NCI-H69 (cell line): ENCODE measurements at regions not wholly inside any gene's neighbourhood (a gene's known extent, or its start where the extent isn't known, plus 50 kb on each side); places are given as distances from the start of the nearest gene placed in this dataset.

Experiments used
- DNase-seq: peaks from one replicate; lab custom pipeline; 2025; lab: John Stamatoyannopoulos, UW

DNA sequence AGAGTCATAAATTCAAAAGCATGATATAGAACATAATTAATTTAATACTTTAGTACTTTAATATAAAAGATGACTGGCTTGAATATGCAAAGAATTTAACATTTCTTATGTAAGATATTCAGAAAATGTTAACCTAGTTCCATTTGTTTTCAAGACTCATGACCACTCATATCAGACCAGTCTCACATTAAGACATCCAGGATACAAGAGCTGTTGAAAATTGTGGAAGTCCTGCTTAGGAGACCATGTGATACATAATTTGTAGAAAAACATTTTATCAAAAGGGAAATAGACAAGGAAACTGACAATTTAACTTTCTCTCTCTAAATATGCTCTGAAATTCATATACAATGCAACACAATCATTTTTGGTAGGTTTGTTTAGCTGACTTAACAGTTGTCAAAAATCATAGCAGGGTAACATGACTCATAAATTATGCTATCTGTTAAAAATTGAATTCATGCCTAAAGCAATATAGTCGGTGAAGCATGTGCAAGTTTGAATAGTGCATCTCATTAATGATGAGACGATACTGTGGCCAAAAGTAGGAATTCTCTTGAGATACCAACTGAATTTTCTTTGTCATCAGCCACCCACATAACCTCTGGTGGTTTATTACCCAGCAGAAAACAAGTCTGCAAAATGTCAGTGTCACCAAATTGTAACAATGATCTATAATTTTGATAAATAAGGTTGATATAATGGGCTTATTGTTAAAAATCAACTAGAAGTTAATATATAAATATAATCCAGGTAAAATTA, 211.4 kb downstream of the GASK1B start:
- no peak for DNase-seq

DNA sequence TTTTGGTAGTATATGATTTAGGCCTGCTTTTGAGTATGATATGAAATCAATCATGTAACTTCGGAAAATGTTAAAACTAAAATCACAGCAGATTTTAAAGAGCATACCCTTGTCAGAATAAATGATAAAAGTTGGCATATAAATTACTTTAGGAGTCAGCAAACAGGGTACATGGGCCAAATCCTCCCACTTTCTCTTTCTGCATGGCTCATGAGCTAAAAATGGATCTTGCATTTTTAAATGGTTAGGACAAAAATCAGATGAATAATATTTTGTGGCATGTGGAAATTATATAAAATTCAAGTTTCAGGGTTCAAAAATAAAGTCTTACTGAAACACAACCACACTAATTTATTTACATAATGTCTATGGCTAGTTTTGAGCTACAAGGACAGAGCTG, 214.9 kb downstream of the GASK1B start:
- no peak for DNase-seq

DNA sequence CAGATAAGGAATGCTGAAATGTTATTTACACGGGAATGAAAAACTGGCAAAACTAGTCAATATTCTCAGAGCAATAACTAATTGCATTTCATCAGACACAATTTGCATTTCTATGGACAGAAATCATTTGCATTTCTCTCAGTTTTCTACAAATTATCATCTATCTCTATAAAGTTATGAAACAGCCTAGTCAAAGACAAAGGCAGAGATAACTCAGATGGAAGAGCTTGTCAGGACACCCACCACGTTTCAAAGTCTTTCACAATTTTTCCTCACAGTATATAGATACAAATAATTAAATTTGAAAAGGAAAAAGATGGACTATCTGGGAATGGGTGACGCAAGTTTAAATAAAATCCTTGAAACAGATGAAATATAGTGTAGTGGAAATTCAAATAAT, 230.8 kb downstream of the GASK1B start:
- no peak for DNase-seq

DNA sequence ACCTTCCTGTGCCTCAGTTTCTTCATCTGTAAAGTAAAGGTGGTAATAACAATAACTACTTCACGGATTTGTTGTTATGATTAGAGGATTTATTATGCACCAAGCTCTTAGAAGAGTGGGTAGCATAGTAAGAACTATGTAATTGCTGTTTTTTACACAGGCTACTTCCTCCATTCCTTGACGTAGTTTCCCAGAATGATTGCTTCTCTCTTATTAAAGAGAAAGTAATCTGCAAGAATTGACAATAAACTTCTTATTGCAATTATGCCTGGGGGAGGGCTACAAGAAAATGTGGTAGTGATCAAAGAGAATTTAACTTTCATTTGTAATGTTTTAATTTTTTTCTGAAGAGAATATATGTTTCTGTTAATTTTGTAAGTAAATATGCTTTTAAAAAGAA, 238.7 kb downstream of the GASK1B start:
- no peak for DNase-seq

DNA sequence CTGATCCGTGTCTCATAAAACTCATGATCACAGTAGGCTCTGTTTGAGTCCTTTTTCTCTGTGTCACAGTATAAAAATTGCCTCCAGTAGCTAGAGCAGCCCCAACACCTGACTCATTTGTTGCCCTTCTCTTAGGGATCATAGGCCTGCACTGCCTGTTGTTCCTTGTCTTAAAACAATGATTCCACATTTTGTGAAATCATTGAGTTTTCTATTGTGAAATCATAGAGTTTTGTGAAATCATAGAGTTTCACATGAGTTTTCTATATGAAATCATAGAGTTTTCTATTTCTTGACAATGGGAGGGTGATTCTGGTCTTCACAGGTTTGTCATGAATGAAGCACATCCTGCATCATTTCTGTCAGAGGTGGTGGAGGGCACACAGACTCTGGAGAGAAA, 239.9 kb downstream of the GASK1B start:
- no peak for DNase-seq

DNA sequence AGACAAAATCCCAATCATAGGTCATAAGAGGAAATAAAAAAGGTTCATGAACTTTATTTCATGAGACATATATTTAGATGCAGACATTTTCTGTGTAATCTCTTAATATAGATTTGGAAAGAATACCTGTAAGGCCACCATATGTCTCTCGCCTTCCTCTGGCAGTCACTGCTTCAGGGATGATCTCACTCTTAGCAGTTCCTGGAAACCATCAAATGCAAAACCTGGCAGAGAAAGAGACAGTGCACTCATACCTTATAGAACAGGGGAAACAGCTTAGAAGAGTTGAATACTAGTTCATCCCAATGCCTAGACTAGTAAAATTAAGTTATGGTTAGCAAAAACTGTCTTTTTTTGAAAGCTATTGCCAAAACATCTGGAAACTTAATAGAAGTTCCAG, 243.3 kb downstream of the GASK1B start:
- DNase-seq: no peak

DNA sequence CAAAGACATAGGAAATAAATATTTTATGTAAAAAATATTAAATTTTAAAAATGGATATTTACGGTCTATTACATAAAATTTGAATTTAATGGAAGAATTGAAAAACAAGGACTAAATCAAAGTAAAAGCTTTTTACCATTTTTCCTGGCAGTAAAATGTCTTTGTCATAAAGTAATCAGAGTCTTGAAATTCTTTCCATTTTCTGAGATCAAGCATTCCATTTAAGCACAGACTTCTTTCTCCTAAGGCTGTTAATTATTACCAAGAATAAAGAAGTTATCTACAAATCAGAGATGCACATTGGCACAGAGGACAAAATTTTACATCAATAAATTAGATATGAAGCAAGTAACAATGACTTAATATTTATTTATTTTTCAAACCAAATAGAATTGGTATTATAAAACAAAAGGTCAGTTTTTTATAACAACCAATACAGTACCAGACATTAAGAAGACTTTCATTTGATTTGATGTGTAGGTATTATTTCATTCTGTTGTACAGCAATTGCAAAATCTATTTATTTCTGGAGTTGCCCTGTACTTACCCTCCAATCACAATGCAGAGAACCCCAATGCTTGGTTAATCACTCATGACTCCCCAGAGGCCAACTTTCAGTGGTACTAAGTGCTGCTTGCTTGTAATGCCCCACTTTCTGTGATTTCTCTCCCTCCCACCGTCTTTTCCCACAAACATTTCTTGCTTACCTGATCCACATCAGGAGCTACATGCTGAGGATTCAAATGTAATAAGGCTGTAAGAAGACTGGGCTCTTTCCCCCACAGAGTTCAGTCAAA, 254.6 kb downstream of the GASK1B start:
- no peak for DNase-seq

DNA sequence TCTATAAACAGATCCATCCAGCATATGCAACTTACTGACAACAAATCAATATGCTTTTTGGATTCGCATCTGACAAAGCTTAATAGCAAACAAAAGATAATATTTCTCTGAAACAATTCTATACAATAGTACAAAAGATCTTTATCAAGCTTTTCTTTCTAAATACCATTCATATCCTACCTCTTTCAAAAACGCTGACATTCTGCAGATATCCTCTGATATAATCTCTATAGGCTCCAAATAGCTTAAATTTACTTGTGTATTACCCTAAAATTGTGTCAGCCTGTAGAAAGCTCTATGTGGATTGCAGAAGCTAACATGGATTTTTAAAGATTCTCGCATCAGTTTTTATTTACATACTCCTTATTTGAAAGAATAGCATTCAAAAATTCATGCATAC, 260.6 kb downstream of the GASK1B start:
- DNase-seq: no peak

DNA sequence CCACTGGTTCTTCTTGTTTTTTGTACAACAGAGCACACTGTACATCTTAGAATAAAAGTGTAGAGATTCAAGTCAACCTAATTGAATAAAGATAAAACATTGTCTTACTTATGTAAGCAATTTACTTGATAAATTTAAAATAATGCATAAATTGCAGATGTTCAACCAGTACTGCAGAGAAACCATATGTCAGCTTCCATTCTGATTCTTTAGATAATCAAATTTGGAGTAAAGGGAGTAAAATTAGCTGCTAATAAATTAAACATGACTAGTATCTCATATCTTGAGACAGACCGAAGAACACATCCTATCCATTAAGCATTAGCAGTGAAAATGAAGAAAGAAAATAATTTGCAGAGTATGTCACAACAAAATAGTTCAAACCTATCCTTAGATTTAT, 261.2 kb downstream of the GASK1B start:
- DNase-seq: no peak

DNA sequence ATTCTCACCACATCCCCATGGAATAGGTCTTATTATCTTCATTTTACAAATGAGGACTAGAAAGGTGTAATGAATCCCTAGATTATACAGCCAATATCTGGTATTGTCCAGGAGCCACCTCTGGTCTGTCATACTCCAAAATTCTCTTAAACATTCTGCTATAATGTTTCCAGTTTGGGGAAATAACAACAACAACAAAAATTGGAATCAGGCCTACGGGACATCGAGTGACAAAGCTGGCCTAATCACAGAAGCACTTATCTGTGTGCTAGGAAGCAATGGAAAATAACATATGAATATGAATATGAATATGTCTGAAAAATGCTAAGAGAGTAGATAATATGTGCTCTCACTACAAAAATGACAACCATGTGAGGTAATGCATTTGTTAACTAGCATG, 264.1 kb downstream of the GASK1B start:
- DNase-seq: no peak

DNA sequence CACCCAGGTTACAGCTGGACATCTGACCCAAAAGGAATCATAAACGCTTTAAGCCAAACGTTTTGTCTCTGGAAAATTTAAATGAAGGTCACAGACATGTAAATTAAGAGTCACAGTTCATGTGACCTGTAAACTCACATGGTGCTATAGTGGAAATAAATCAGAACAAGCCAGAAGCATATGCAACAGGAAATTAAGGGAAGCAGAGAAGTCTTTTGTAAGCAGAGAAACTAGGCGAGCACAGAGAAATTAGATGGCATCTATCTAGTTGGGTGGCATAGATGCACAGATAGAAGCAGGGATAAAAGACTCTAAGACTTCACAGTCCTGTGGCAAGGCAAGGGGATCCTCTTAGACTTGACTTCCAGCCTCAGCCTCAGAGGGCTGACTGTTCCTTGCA, 264.8 kb downstream of the GASK1B start:
- no peak for DNase-seq

DNA sequence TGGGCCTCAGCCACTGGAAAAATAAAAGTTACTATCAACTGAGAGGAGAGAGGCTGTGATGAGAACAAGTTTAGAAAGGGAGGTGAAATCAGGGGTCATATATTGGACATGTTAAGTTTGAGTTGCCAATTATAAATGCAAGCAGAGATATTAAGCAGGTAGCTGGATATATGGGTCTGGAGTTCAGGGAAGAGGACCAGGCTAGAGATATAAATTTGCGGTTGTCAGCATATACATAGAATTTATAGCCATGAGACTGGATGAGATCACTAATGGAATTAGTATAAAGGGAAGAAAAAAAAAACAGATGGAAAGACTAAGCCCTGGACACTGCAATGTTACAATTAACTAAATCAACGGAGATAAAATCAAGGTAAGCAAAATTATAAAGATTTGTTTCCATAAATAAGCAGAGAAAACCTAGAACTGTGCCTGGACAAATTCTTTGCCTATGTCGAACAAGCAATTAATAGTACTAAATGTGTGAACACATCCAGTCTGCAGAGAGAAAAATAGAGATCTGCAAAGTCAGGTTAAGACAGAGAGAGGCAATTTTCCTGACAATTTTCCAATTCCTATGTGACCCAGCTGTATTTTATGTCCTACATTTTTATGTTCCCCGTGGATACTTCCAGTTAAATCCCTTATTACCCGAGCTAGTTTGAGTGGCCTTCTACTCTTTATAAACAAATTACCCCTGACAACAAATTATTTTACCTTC, 265.4 kb downstream of the GASK1B start:
- DNase-seq: no peak

DNA sequence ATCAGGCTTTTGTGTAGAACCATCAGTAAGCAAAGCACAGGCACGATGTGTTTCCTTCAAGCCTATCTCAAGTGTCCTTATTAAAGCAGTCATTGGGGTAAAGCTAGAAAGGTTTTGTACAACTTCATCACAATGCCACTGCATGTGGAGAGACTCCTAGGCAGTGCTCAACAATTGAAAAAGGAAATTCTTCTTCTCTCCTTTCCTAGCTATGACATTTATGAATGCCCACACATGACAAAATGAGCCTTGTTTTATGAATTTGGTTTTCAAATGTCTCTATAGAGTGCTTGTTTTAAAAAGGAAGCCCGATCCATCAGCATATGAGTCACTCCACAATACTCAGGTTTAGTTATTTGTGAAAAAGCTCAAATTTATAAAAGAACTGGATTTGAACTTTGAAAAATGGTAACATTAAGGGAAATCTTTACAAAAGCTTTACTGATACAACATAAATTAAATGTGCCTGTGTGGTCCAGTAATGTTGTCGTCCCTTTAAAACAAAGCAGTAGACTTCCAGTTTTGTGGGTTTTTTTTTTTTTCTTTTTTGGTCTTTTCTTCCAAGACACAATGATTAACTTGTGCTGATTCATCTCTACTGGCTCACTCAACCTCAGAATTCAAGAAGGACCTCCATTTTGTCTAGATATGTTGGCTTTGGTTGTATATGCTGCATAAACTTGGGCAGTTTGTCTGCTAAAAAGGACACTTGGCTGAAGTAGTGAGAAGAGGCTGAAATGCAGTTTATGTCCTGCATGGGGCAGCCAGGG, 273.8 kb downstream of the GASK1B start:
- no peak for DNase-seq

DNA sequence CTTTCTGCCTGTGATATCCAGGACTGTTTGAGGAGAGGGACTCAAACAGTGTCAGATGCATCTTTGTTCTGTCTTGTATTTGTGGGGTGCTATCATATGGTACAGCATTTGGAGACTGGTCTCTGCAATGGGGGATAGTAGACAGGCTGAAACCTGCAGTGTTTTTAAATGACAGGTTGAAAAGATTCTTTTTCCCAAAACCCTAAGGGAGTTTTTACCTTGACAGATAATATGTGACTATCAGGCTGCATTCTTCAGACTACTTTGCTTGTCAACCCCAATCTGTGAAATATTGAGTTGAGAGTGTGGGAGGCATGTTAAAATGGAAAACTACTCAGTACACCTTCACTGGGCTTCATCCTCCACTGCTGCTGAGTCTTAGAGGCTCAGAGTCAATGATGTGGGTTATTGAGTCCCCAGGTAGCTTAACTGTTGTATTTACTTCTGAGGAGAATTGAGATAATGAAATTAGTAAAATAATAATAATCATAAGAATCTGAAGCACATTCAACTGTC, 274.9 kb downstream of the GASK1B start:
- no peak for DNase-seq

DNA sequence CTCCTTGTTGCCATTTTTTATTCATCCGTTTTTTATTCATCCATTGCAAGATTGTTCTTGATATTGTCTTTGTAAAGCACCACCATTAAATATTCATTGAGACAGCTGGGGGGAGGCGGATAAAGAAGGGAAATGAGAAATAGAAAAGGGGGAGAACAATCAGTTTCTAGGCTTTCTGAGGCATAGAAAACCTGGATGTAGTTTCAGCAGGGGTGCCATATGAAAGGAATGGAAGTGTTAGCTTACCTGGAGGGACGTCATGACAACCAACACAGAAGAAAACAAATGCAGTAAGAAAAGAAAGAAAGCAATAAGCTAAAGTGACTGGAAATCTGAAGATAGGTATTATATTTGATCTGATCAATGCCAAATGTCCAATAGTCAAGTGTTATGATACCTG, 276.1 kb downstream of the GASK1B start:
- peak; percentile 62 for DNase-seq

DNA sequence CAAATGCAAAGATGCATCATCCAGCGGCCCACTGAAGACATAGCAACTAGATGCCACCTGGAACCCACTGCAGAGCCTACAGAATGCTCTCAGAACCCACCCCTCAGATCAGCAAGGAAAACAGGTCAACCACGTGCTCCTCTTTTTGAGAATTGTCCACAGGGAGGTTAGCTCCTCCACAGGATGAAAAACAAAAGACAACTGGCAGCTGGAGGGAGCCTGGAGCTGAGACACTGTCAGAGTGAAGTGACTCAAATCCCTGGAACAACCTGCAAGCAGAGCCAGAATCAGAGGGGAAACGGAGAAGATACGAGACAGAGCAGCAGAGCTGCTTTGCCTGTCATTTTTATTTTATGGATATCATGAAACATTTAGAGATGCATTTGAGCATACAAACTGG, 277.6 kb downstream of the GASK1B start:
- peak; percentile 58 for DNase-seq

DNA sequence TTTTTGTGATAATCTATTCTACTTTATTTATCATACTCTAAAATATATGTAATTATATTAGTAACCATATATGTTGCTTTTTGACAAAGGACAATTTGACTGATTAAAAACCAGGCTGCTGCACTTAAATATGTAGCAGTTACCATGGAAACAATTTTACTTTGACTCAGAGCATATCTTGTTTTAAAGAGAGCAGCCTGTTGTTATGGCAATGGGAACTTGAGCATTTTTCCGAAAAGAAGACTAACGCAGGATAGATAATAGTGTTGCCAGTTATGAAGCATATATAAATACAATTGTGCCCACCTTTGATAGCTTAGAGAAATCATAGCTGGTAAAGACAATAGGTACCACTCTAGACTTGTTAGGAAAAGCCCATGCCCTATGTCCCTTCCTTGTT, 283.0 kb downstream of the GASK1B start:
- DNase-seq: no peak

DNA sequence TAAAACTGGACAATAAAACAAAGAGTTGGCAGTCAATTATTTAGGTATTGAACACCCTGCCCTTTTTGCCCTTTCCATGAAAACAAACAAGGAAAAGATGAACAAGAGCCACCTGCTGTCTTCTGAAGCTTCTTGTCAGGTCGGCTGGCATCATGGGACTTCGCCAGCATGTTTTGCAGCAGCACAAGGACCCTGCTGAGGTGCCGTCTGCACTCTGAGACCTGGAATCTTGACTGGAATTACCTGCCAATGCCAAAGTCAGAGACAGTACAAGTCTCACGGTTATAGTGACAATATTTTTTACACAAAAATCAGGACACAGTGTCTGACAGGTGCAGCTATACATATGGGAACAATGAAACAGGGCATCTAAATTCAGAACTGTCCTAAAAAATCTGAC, 284.5 kb downstream of the GASK1B start:
- peak; percentile 74 for DNase-seq

DNA sequence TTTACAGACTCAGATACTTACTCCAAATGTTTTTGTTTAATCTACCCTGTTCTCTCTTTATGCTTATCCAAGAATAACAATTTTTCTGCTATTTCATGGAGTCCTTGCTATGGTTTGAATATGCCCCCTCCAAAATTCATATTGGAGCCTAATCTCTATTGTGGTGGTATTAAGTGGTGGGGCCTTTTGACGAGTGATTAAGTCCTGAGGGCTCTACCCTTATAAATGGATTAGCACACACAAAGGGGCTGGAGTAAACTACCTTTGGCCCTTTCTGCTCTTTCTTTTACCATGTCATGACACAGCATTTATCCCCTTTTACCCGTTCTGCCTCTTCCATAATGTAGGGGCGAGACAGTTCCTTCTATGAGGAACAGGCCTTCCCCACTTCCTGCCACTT, 285.5 kb downstream of the GASK1B start:
- DNase-seq: no peak

DNA sequence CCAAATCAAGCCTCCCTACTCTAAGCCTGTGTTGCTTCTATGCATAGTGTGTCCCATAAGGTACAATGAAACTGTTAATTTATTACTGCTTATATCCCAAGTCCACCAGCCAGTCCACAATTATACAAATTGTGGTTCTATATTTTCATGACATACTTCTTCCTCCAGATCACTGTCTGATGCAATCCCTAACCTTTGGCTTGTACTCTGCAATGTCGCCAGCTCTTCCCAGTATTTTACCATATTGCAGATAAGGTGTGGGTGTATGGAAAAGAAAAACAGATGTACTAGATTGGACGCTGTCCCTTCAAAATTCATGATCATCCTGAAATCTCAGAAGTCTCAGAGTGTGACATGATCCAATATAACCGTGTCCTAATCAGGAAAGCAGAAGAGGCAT, 286.2 kb downstream of the GASK1B start:
- DNase-seq: peak; percentile 2

DNA sequence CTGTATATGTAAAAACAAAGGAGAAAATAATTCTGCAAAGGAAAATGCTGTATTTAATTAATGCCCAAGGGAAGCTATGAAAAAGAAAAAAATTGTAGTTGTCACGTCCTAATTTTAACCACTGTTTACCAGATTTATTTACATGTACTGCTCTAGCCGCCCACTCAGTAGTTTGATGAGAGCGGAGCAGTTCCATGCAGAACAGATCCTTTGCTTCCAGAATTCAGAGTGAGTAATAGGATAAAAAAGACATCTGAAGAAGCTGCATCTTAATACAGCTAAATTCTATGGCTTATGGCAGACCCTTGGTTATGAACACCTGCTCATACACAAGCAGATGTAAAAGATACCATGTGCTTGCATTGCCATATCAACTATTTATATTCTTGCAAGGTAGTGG, 287.0 kb downstream of the GASK1B start:
- DNase-seq: peak; percentile 9

DNA sequence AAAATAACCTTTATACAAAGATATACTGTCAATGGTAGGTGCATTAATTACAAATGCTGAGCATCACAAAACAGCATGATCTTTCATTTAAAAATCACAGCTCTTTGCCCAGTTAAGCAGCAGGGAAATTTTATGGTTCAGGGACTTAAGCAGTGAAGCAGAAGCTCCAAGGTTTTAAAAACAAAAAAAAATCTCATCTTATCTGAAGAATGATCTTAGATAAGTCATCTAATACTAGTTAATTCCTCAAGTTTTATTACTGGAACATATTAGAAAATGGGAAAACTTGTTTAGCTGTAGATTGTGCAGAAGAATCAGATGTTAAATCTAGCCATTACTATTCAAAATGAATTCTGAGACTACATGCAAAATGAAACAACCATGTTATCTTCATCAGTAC, 289.9 kb downstream of the GASK1B start:
- peak; percentile 77 for DNase-seq
